H1 (cell line): ENCODE measurements at regions not wholly inside any gene's neighbourhood (a gene's known extent, or its start where the extent isn't known, plus 50 kb on each side); places are given as distances from the start of the nearest gene placed in this dataset.

Source experiments
- CTCF ChIA-PET: fragments of 300-600 bp; sonication (Branson Sonifier 250); formaldehyde crosslinking; loops from one replicate; lab custom pipeline; 2021; ENCODE audit not compliant: partially characterized antibody; lab: Charles Lee
- POLR2A ChIA-PET: fragments of 300-600 bp; sonication (Branson Sonifier 250); formaldehyde crosslinking; loops from one replicate; lab custom pipeline; 2021; ENCODE audit warnings: inconsistent platforms; ENCODE audit not compliant: partially characterized antibody; lab: Charles Lee
- DNase-seq, 2 experiments: peaks; one replicate each; pipeline versions ENCODE4 v3.0.0 to v3.0.0-alpha.2; 2010 to 2022; ENCODE audit warnings: low spot score in 2 of 2, low read depth in 1 of 2, mixed read lengths in 1 of 2
- FAIRE-seq: peaks from 2 replicates; lab custom pipeline; 2011; peaks lifted over from hg19 to GRCh38; lab: Jason Lieb, UNC
- H2AFZ ChIP-seq: 2 replicates; pipeline ENCODE4 v1.8.1; 2012; ENCODE audit warnings: low read length, inconsistent platforms
- H2AK5ac ChIP-seq: 2 replicates; pipeline ENCODE4 v1.6.1; 2013; ENCODE audit warnings: low read depth, low read length
- H2BK120ac ChIP-seq: replicated peaks from 2 replicates; pipeline ENCODE3; 2013; ENCODE audit warnings: low read depth, low read length, inconsistent platforms
- H2BK12ac ChIP-seq: 2 replicates; pipeline ENCODE4 v1.6.1; 2013; ENCODE audit warnings: low read depth, low read length
- H2BK15ac ChIP-seq: 2 replicates; pipeline ENCODE4 v1.6.1; 2013; ENCODE audit warnings: low read length
- H2BK20ac ChIP-seq: 2 replicates; pipeline ENCODE4 v1.6.1; 2013; ENCODE audit warnings: low read length
- H2BK5ac ChIP-seq: 2 replicates; pipeline ENCODE4 v1.6.1; 2013; ENCODE audit warnings: low read depth, low read length
- H3K14ac ChIP-seq: 2 replicates; pipeline ENCODE4 v1.6.1; 2013; ENCODE audit warnings: inconsistent platforms; ENCODE audit not compliant: insufficient read length
- H3K18ac ChIP-seq: 2 replicates; pipeline ENCODE4 v1.6.1; 2013; ENCODE audit warnings: low read length; ENCODE audit errors: extremely low read depth
- H3K23ac ChIP-seq: 2 replicates; pipeline ENCODE4 v1.6.1; 2013; ENCODE audit warnings: inconsistent platforms; ENCODE audit not compliant: insufficient read length
- H3K23me2 ChIP-seq: 2 replicates; pipeline ENCODE4 v1.6.1; 2013; ENCODE audit warnings: low read depth, low read length
- H3K27ac ChIP-seq: 2 replicates; pipeline ENCODE4 v1.6.1; 2011; ENCODE audit warnings: low read depth, low read length, inconsistent platforms
- H3K27me3 ChIP-seq, 4 experiments: replicated peaks in 1 of 4; 1 replicate in 1 of 4; 2 replicates in 3 of 4; pipeline versions ENCODE4 v1.6.1 to v1.8.1; 2011 to 2013; ENCODE audit warnings: low read length in 3 of 4, mild to moderate bottlenecking in 3 of 4, inconsistent platforms in 2 of 4, mixed read lengths in 2 of 4, moderate library complexity in 1 of 4; ENCODE audit not compliant: control insufficient read depth in 3 of 4, insufficient read depth in 3 of 4; ENCODE audit errors: extremely low read depth in 1 of 4
- H3K36me3 ChIP-seq, 4 experiments: 2 replicates each; pipeline versions ENCODE4 v1.6.1 to v1.8.1; 2011 to 2013; ENCODE audit warnings: mild to moderate bottlenecking in 4 of 4, low read length in 3 of 4, moderate library complexity in 2 of 4, control low read depth in 1 of 4, inconsistent platforms in 1 of 4; ENCODE audit not compliant: insufficient read depth in 4 of 4, control insufficient read depth in 2 of 4
- H3K4ac ChIP-seq: replicated peaks from 2 replicates; pipeline ENCODE3; 2013; ENCODE audit warnings: low read length, low read depth, mixed read lengths, inconsistent platforms; ENCODE audit not compliant: insufficient read length
- H3K4me1 ChIP-seq, 4 experiments: replicated peaks in 1 of 4; 1 replicate in 1 of 4; 2 replicates in 3 of 4; pipeline versions ENCODE4 v1.6.1 to v1.8.1; 2011 to 2013; ENCODE audit warnings: low read length in 3 of 4, inconsistent platforms in 2 of 4, mixed read lengths in 1 of 4; ENCODE audit not compliant: insufficient read depth in 4 of 4, control insufficient read depth in 3 of 4
- H3K4me2 ChIP-seq, 2 experiments: 2 replicates each; pipeline versions ENCODE4 v1.6.1 to v1.8.1; 2011 to 2013; ENCODE audit warnings: low read depth in 2 of 2, low read length in 2 of 2, control low read depth in 1 of 2, inconsistent platforms in 1 of 2, mild to moderate bottlenecking in 1 of 2; ENCODE audit not compliant: insufficient read depth in 1 of 2
- H3K4me3 ChIP-seq, 4 experiments: fragments of 200-600, 300-600 bp in 1 of 4; sonication (generic), shearing (Covaris generic), sonication (Bioruptor Twin) in 1 of 4; 2 replicates each; pipeline versions ENCODE4 v1.5.1 to v1.8.1; 2011 to 2016; ENCODE audit warnings: low read length in 4 of 4, low read depth in 3 of 4, control low read depth in 2 of 4, inconsistent platforms in 2 of 4, mild to moderate bottlenecking in 2 of 4, mixed read lengths in 1 of 4, moderate library complexity in 1 of 4; ENCODE audit not compliant: insufficient read depth in 2 of 4; ENCODE audit errors: extremely low read depth in 1 of 4
- H3K56ac ChIP-seq: replicated peaks from 2 replicates; pipeline ENCODE3; 2013; ENCODE audit warnings: low read depth, mild to moderate bottlenecking, mixed read lengths, low read length, inconsistent platforms; ENCODE audit not compliant: insufficient read length
- H3K79me1 ChIP-seq: 2 replicates; pipeline ENCODE4 v1.6.1; 2013; ENCODE audit warnings: low read depth, low read length, control low read depth
- H3K79me2 ChIP-seq, 2 experiments: 2 replicates each; pipeline versions ENCODE4 v1.6.1 to v1.8.1; 2012 to 2013; ENCODE audit warnings: low read length in 2 of 2, mild to moderate bottlenecking in 2 of 2, inconsistent platforms in 1 of 2; ENCODE audit not compliant: insufficient read depth in 2 of 2, control insufficient read depth in 1 of 2
- H3K9ac ChIP-seq, 4 experiments: replicated peaks in 1 of 4; 1 replicate in 1 of 4; 2 replicates in 3 of 4; pipeline versions ENCODE4 v1.6.1 to v1.8.1; 2011 to 2013; ENCODE audit warnings: low read depth in 3 of 4, low read length in 3 of 4, control low read depth in 2 of 4, mild to moderate bottlenecking in 2 of 4, moderate library complexity in 2 of 4, inconsistent platforms in 1 of 4; ENCODE audit errors: extremely low read depth in 1 of 4
- H3K9me3 ChIP-seq, 2 experiments: 2 replicates each; pipeline versions ENCODE4 v1.6.1 to v1.8.1; 2012 to 2013; ENCODE audit warnings: mild to moderate bottlenecking in 2 of 2, moderate library complexity in 2 of 2, control low read depth in 1 of 2, inconsistent platforms in 1 of 2, low read depth in 1 of 2, low read length in 1 of 2, mixed read lengths in 1 of 2; ENCODE audit not compliant: insufficient read depth in 2 of 2
- H4K20me1 ChIP-seq, 2 experiments: replicated peaks in 1 of 2; 2 replicates each; pipeline versions ENCODE3 to v1.8.1; 2011 to 2013; ENCODE audit warnings: inconsistent platforms in 2 of 2, low read length in 2 of 2, mild to moderate bottlenecking in 1 of 2; ENCODE audit not compliant: insufficient read depth in 2 of 2, control insufficient read depth in 1 of 2
- H4K5ac ChIP-seq: 2 replicates; pipeline ENCODE4 v1.6.1; 2013; ENCODE audit warnings: low read length, low read depth, mixed read lengths, inconsistent platforms; ENCODE audit not compliant: insufficient read length
- H4K8ac ChIP-seq: 2 replicates; pipeline ENCODE4 v1.8.0; 2013; ENCODE audit warnings: mild to moderate bottlenecking, moderate library complexity, low read length, inconsistent platforms; ENCODE audit not compliant: insufficient read depth; ENCODE audit errors: extremely low read depth
- H4K91ac ChIP-seq: replicated peaks from 2 replicates; pipeline ENCODE3; 2013; ENCODE audit warnings: low read length, mixed read lengths, inconsistent platforms; ENCODE audit not compliant: insufficient read length
- KDM1A ChIP-seq: fragments of 200-600, 300-600 bp; sonication (generic); IDR thresholded peaks from 2 replicates; pipeline ENCODE4 v1.7.1; 2016; ENCODE audit warnings: mild to moderate bottlenecking, low read length, borderline replicate concordance
- SRF ChIP-seq: IDR thresholded peaks from 2 replicates; pipeline ENCODE4 v1.6.1; 2011; ENCODE audit warnings: mild to moderate bottlenecking, low read depth, low read length, moderate library complexity
- WGBS, 2 experiments: shearing (Covaris generic) in 1 of 2; methylation state at CpG; one replicate each; pipeline versions ENCODE4 v1.1.6 to v1.1.7; 2013 to 2015; ENCODE audit warnings: low lambda C conversion rate in 2 of 2, mixed read lengths in 2 of 2, inconsistent platforms in 1 of 2, low coverage in 1 of 2, missing lambda C conversion rate in 1 of 2; ENCODE audit not compliant: insufficient replicate concordance in 2 of 2, insufficient coverage in 1 of 2, insufficient read length in 1 of 2; ENCODE audit errors: extremely low coverage in 1 of 2, missing lambda C conversion rate in 1 of 2; 5-methylcytosine and 5-hydroxymethylcytosine counted together

GRCh38 chr10:89979726-89980125, 278.3 kb downstream of the KIF20B start:
- H2BK120ac ChIP-seq, result no peak overlapping the region
- H3K23me2 ChIP-seq, result no peaks in the 10 kb centered on the region
- no peak overlapping the region for H3K4ac ChIP-seq
- no peak overlapping the region for H3K18ac ChIP-seq
- H3K14ac ChIP-seq, result no peak overlapping the region
- peaks cover 0 to 2% of the 10 kb centered on the region in 2 experiments for H4K20me1 ChIP-seq
- no peak overlapping the region for H4K5ac ChIP-seq
- peaks cover 0 to 5% (median 1%) of the 10 kb centered on the region in 4 experiments; a peak in 3 of 7 replicates for H3K4me1 ChIP-seq
- no peak overlapping the region for H3K56ac ChIP-seq
- no peak overlapping the region for H3K4me2 ChIP-seq
- no peak overlapping the region for H2AK5ac ChIP-seq
- no peaks in the 10 kb centered on the region for H3K79me1 ChIP-seq
- no peak overlapping the region for H4K91ac ChIP-seq
- ChIA-PET CTCF (interaction anchor here (1.5 kb wide), 1 partner anchor 40 kb away, joined by 3 read pairs; no protein-coding TSS in a partner anchor), POLR2A (no interaction called here)
- H3K4me3 ChIP-seq, result no peak overlapping the region
- H4K8ac ChIP-seq, result no peak overlapping the region
- TF ChIP-seq KDM1A, result 0 out of 2 replicates have a peak, but pooled peaks have one; percentile 48
- TF ChIP-seq SRF, result no peak
- H2BK15ac ChIP-seq, result no peak overlapping the region
- 93% methylated on average over 1 of the region's 1 CpG; no CpG with 5 or more reads in 1 of the 2 experiments for WGBS, 2 experiments
- H3K9ac ChIP-seq, result no peak overlapping the region
- peaks cover 40 to 71% (median 59%) of the 10 kb centered on the region in 4 experiments for H3K27me3 ChIP-seq
- no peak overlapping the region for H3K27ac ChIP-seq
- no peak overlapping the region for H3K23ac ChIP-seq
- peaks cover 0 to 2% of the 10 kb centered on the region in 2 experiments; a peak in 2 of 4 replicates for H3K9me3 ChIP-seq
- H2BK5ac ChIP-seq, result no peak overlapping the region
- no peaks in the 10 kb centered on the region for H3K79me2 ChIP-seq
- no peaks in the 10 kb centered on the region; a peak in 2 of 8 replicates for H3K36me3 ChIP-seq
- no peak for DNase-seq
- no peak overlapping the region for H2BK20ac ChIP-seq
- no peak for FAIRE-seq
- H2BK12ac ChIP-seq, result no peak overlapping the region
- no peak overlapping the region for H2AFZ ChIP-seq
